CD4-positive, alpha-beta T cell treated with Interleukin-4 for 1 hour (primary cell): ENCODE measurements at regions not wholly inside any gene's neighbourhood (a gene's known extent, or its start where the extent isn't known, plus 50 kb on each side); places are given as distances from the start of the nearest gene placed in this dataset.

Experiments
- DNase-seq, 2 donors: peaks; one replicate each; pipeline ENCODE4 v3.0.0-alpha.2; 2020 to 2022

DNA sequence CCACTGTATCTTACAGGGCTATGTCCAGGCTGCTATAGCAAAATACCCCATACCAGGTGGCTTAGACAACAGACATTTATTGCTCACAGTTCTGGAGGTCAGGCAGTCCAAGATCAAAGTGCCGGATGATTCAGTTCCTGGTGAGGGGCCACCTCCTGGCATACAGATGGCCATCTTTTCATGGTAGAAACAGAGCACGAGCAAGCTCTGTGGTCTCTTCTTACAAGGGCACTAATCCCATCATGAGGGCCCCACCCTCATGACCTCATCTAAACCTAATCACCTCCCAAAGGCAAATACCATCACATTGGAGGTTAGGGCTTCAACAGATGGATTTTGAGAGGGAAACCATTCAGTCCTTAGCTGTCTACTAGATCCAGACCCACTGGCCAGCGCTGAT, 117.4 kb upstream of the NECTIN1 start:
- no peak for DNase-seq

DNA sequence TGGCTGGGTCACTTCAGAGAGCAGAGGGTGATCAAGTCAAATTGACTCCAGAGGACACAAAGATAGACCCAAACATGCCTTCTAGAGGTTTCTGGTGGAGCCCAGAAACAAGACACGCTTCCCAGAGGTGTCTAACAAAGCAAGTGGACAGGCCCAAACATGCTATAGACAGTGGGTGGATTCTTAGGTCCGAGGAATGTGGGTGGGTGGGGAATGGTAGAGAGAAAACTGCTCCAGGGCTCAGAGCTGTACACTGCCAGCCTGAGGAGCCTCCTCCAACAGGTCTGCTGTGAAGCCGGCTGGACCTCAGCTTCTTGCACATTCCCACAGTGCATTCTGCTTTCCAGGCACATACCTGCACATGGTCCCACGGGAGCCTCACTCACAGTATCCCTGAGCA, 116.8 kb upstream of the NECTIN1 start:
- no peak for DNase-seq

DNA sequence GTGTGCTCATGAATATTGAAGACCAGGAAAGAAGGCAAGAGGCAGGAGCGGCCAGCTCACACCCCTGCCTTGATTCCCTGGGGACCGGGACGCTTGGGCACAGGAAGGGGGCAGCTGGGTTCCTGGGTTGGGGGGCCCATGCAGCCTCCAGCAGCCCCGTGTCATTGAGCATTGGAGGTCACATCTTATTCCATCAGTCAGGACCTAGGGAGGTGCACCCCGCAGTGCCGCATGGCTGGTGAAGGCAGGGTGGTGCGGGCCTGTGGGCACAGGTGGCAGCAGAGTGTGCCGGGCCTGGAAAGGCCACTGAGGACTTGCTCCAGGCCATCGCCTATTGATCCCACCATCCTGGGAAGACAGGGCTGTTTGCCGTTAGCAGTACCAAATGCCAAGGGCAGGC, 116.3 kb upstream of the NECTIN1 start:
- no peak for DNase-seq

DNA sequence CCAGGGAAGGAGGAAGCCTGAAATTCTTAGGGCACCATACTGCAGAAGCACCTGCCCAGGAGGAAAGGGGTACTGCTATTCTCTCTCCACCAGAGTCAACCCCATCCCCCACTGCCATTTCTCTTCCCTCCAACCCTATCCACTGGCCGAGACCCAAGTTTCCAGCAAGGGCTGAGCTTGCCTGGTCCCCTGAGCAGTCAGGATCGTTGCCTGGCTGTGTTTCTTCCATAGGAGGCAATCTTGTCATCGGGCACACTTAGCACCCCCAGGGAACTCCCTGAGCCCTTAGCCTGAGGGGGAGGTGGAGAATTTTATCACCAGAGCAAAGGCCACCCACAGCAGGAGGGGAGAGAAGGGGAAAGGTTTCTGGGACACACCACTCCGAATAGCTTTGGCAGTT, 115.8 kb upstream of the NECTIN1 start:
- DNase-seq, result no peak

DNA sequence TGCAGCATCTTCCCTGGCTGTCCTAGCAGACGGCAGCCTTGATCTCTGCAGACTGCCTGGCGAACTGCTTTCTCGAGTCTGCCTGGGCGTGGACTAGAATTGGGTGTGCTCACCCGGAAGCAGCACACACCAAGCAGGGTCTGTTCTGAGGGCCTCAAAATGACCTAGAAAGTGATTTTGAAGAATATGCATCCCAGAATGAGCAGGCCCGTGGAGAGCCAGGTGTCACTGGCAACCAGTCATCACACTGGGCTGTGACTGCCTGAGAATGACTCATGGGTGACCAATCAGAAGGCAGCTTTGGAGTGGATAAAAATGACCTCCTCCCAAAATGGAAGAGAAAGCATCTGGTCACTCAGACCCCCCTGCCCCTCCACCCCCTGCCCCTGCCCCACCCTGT, 114.9 kb upstream of the NECTIN1 start:
- DNase-seq, result no peak

DNA sequence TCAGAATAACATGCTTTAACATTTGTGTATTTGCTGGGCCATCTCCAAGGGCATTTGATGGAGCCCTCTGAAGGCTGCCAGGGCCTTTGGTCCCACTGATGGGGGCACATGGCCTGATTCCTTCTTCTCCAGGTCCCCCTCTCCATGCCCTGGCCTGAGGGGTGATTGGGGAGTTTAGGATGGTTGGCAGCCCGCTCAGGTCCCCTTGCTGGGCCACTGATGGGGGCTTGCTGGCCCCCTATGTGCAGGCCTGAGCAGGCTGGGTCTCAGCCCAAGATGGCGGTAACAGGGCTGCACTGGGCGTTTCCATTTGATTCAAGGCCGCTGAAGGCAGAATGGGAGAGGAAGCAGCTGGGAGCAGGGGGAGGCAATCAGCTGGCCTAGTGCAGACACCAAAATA, 113.7 kb upstream of the NECTIN1 start:
- DNase-seq, result no peak

DNA sequence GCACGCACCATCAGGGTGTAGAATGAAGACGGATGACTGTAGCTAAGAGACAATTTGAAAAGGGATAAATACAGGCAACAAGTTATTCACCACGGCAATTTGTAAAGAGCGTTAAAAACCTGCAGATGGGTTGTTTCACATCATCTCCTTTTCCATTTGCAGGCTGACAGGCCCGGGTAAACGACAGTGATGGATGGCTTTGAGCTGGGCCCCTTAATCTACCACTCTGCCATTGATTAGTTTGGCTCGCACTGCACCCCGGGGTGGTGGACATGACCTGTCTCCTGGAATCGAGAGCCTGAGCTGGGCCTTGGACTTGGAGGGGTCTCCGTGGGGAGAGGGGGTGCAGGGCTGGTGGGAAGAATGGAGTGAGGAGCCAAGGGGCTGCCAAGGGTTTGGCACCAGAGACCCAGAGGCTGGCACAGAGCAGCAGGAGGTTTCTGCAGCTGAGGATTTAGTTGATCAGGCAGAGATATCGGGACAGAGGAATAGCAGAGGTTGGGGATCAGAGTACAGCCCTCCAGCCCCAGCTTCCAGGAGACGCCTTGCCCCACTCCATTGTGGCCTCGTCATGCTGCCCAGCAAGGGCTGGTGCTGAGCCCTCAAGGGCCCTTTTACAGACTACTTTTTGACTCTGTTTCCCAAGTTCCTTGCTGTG, 110.6 kb upstream of the NECTIN1 start:
- no peak for DNase-seq

DNA sequence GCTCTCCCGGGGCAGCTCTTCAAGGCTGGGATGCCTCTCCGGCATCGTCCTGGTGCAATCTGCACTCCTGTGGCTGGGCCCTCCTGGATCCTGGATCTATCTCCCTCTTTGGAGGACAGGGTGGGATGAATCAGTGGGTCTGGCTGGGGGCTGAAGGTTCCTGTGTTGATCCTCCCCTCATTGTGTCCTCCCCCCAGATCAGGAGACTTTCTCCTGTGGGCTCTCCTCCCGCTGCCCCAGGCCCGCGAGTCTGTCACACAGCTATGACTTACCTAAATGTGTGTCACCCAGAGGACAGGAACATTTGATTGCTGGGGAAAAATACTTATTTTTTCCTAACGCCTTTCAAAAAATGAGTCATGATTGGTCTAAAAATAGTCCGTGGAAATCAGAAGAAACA, 106.8 kb upstream of the NECTIN1 start:
- no peak for DNase-seq

DNA sequence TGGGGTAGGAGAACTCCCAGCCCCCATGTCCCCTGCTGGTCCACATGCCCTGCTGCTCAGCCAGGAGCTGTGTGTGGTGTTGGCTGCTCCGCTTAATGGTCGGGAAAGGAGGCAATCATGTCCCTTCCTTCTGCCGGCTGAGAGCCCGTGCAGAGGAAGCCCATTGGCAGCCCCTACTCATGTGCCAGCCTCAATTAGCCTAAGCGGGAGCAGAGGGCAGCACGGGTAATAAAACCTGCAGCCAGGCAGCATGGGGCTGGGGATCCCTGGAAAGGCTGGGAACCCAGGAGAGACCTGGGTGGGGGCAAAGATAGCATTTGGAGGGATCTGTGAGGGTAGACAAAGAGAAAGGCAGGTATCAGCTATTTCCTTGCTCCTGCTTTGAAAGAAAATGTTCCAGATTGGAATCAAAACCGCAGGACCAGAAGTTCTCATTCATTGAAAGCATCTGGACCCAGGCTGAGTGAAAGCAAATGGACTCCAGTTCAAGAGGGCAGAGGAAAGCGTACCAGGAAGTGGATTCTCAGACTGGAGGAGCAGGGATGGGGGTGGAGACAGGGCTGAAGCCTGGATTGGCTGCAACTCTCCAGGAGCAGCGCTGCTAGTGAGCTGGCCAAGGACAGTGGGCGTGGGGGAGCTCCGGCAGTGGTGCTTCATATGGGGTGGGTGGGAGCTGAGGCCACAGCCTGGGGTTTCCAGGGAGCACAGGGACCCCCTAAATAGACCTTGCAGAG, 103.4 kb upstream of the NECTIN1 start:
- no peak for DNase-seq

DNA sequence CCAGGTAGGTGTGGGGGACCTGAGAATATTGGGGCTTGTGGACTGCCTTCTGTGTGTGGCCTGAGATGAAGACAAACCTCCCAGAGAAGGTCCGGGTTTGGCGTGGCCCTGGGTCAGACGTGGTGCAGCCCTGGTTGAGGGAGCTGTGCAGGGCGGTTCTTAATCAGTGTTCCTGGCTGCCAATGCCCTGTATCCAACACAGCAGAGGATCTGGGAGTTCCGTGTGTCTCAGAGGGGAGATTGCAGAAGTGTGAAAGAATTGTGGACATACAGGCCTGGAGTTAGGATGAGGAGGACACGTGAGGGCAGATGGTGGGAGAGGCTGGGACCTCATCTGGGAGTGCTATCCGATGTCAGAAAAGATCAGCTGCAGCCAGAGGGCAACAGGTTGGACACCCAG, 102.0 kb upstream of the NECTIN1 start:
- DNase-seq, result no peak

DNA sequence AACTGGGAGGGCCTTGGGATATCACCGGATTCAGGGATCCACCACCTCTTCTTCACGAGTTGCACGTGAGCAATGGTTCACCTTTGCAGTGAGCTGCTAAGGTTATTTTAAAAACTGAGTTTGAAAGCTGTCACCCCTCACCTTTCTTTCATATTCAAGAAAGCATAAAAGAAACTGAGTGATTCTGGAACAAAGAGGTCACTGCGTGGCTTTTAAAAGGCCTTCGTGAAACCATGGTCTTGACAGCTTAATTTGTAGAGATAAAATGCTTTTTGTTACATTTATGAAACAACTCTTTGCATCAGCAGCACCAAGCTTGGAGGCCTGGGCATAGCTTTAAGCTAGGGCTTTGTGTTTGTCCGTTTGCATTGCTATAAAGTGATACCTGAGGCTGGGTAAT, 101.4 kb upstream of the NECTIN1 start:
- DNase-seq, result no peak

DNA sequence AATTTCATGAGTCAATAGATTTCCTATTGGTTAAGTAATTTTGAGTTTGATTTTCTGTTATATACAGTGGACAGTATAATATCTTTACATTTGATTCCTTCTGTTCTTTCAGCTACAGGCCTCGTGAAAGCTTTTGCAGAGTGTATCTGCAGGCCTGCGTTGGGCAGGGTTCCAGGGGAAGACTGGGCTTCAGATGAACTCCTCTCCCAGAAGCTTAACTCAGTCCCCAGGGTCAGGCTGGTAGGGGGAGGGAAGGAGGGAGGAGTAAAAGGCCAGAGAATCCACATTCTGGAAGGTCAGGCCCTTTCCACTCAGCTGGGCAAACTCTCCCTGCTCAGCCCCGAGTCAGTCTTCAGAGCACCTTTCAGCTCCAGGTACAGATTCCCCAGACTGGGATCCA, 100.4 kb upstream of the NECTIN1 start:
- no peak for DNase-seq

DNA sequence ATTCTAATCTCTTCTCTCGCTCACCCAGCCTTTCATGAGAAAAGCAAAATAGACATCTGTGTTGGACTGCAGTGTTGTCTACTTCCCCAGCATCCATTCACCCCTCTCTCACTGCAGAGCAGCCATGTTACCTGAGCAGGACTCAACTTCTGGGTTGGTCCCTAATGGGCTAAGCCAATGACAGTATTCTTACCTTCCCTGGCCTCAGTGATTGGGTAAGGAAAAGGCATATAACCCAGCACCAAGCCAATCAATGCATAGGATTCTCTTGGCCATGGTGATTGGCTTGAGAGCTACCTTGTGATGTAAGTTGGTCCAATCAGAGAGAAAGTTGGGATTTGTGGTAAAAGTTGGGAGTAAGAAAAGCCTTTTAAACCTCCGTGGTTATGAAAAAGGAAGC, 99.8 kb upstream of the NECTIN1 start:
- DNase-seq, result no peak

DNA sequence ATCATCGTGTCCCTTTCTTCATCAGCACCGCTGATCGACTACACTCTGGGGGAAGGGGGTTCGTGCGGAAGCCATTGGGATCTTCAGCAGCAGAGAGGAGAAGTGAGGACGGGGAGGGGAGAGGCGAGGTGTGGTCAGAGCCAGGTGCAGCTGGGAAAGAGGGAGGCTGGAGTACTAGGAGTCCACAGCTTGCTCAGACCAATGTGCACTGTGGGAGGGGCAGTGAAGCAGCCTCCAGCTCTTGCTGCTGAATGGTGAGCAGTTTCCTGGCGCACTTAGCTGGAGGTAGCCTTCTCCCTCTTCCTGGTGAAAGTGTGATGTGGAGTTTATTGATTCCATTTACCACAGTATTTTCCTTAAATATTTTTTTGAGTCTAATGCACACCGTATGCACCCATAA, 99.0 kb upstream of the NECTIN1 start:
- DNase-seq, result no peak

DNA sequence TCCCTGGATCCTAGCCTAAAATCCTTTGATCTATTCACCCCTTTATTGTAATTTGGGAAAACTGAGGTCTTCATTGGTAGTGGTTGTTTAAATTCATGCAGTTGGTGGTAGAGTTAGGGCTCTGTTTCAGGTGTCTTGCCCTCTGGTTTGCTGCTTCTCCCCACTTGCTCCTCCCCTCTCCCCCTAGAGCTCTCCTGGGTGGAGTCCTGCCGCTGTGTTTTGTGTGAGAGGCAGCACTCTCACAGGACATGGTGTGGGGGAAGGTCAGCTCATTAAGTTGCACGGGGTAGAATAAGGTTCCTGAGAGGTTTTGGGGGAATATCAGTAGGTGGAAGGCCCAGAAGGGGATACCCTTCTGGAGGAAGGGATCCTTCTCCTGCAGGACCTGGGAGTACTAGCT, 98.1 kb upstream of the NECTIN1 start:
- DNase-seq, result no peak

DNA sequence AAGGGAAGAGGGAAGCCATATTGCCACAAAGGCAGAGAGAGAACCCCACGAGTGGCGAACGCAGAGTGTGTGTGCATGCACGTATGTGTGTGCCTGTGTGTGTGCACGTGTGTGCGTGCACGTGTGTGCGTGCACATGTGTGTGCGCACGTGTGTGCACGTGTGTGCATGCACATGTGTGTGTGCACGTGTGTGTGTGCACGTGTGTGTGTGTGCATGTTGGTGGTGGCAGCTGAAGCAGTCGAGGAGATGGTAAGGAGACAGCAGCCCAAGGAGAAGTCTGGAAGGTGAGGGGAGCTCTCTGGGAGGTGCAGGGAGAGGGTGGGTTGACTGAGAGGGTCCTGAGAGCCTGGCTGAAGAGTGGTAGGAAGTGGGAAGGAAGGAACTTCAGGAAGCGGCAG, 94.1 kb upstream of the NECTIN1 start:
- DNase-seq, result no peak

DNA sequence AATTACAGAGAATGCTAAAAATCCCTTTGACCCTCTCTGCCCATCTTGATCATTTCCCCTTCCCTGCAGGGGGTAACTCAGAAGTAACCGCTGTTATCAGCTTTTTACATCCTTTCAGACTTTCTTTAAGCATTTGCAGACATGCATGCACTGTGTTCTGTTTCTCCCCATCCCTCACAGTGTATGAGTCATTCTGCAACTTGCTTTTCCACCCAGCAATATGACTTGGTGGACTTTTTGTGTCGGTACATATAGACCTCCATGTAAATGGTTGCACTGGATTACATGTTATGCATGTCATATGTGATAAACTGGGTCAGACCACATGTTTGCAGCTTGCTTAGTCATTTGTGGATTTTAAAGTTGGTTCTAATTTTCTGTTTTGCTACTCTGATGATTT, 87.7 kb upstream of the NECTIN1 start:
- no peak for DNase-seq

DNA sequence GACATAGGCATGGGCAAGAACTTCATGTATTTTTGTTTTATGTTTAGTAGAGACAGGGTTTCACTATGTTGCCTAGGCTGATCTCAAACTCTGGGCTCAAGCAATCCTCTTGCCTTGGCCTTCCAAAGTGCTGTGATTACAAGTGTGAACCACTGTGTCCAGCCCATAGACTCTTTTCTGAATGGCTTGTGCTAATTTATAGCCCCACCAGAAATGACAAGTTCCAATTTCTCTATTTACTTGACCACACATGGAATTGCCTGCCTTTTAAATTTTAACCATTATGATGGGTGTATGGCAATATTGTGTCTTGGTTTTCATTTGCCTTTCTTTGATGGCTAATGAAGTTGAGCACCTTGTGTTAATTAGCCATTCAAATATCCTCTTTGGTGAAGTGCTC, 85.8 kb upstream of the NECTIN1 start:
- DNase-seq, result no peak

DNA sequence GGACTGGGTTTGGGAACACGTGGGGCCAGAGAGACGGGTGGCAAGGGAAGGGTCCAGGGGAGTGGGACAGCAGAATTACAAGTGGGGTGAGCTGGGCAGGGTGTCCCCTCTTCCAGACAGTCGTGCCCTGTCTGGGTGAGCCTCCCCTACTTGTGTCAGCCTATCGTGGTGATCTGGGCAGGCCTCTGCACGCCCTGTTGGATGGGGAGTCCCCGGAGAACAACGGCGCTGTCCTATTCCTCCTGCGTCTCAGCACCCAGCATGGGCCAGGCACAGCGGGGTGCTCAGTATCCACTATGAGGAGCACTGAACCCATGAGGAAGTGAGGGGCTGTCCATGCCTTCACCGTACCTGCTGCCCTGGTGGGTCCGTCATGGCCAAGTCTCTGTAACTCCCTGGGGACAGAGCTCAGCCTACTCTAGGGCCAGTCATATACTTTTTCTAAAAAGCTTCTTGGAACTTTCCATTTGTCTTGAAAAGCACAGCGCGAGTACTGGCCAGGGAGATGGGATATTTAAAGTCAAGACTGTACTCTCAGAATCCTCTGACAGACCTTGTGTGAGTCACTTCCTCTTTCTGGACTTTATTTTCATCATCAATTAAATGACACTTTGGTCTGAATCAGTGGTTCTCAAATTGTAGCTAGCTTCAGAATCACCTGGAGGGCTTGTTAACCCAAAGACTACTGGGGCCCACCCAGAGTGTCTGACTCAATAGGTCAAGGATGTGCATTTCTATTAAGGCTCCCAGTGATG, 81.7 kb upstream of the NECTIN1 start:
- no peak for DNase-seq

DNA sequence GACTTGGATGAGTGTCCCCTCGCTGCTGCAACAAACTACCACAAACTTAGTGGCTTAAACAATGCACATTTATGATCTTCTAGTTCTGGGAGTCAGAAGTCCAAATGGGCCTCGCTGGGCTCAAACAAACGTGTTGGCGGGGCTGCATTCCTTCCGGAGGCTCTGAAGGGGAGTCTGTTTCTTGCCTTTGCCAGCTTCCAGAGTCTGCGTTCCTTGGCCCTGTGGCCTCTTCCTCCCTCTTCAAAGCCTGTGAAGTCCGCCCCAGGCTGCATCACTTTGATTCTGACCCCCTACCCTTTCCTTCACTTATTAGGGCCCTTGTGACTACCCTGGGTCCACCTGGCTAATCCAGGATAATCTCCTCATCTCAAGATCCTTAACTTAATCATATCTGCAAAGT, 80.3 kb upstream of the NECTIN1 start:
- DNase-seq, result no peak

DNA sequence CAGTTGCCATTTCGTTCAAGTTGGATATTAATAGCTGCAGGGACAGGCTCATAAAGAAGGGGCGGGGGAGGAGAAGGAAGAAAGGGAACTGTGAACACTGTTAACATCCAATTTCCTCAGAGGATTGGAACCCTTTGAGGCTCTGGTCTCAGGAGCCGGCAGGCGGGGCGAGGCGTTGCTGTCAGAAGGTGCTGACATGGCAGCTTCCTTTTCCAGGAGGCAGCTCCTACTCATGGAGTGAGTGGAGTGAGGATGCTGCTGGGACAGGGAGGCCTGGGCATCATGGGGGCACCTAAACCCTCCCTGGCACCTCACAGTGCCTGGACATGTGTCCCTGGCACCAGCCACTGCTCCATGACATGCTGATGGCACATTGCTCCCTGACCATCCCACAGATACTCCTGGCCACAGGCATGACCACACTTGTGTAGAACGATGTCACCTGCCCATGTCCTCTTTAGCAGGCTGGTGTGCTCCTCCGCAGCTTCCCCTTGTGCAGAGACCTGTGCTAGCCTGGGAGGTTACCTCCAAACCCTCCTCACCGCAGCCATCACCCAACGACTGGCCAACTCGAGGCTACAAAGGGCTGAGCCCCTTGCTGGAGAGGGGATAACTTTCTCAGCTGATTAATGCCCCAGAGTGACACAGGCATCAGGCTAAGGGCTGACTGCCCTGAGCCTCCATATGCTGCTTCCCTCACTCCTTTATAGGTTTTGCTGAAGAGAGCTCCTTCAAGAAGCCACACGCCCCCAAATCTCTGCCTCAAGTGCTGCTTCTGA, 79.6 kb upstream of the NECTIN1 start:
- DNase-seq, result no peak

DNA sequence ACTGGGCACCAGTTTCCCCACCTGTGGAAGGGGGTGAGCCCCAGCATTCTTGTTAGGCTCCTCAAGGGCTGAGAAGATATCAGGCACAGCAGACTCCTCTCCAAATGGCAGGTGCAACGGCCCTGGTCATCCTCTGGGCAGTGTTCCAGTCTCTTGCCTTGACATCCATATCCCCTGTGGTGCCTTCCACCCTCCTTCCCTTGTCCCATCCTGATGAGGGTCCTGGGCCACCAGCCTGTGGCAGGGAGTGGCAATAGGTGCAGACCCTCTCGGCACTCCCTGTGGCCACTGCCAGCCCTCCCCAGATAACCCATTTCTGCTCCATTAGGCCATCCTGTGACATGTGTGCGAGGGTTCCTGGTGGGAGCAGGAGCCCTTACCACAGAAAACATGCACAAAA, 78.8 kb upstream of the NECTIN1 start:
- no peak for DNase-seq

DNA sequence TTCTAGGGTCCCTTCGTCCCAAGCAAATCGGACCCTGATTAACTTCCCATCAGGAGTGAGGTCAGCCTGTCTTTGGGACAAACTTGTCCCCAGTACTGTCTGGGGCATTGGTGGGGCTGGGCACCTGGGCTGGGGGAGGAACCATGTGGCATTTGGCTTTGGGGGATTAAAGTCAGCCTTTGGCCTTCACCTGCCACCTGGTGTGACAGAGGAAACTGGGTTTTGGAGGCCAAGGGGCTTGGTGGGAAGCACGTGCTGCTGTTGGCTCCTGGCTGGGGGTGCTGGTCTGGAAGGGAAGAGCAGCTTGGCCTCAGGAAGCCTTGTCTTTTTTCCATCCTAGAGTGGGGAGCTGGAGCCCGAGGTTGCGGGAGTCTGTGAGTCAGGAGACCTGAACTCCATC, 78.4 kb upstream of the NECTIN1 start:
- DNase-seq, result no peak
